ENCODE measurements at regions not wholly inside any gene's neighbourhood (a gene's known extent, or its start where the extent isn't known, plus 50 kb on each side); places are given as distances from the start of the nearest gene placed in this dataset.
"Not testable (repeated sequence)": the region's sequence is repeated elsewhere in the genome, so short reads cannot be mapped to it uniquely, and the experiment has no call there.

GRCh38 chr11:67859513-67860161 lies 144.3 kb downstream of the UNC93B1 start:
- peak; percentile 29 for TF ChIP-seq CTCF (IDR thresholded peaks at IDR 0.05)
- H3K4me3 ChIP-seq; H3K27me3 ChIP-seq; H3K36me3 ChIP-seq; intact Hi-C loops (cut with DNase I); H3K27ac ChIP-seq; H3K4me1 ChIP-seq; DNase-seq; ATAC-seq; H3K9me3 ChIP-seq: not testable (repeated sequence)

GRCh38 chr11:67850747-67851146 lies 153.2 kb downstream of the UNC93B1 start:
- H3K27me3 ChIP-seq; H3K4me3 ChIP-seq; ATAC-seq; H3K4me1 ChIP-seq; H3K9me3 ChIP-seq; H3K36me3 ChIP-seq; intact Hi-C loops (cut with DNase I); DNase-seq; H3K27ac ChIP-seq: not testable (repeated sequence)

GRCh38 chr11:67849766-67850165 lies 154.1 kb downstream of the UNC93B1 start:
- H3K9me3 ChIP-seq; H3K4me3 ChIP-seq; DNase-seq; ATAC-seq; H3K4me1 ChIP-seq; intact Hi-C loops (cut with DNase I); H3K27me3 ChIP-seq; H3K36me3 ChIP-seq: not testable (repeated sequence)
- H3K27ac ChIP-seq: peak overlapping the region; percentile 86

GRCh38 chr11:67847896-67848875 lies 155.7 kb downstream of the UNC93B1 start:
- H3K9me3 ChIP-seq; intact Hi-C loops (cut with DNase I); H3K36me3 ChIP-seq; H3K27me3 ChIP-seq; ATAC-seq; DNase-seq; H3K4me1 ChIP-seq: not testable (repeated sequence)
- Histone ChIP-seq H3K27ac (peak overlapping the region; percentile 86), H3K4me3 (peak overlapping the region; percentile 45)
- TF ChIP-seq CTCF (IDR thresholded peaks at IDR 0.05): peak; percentile 34

GRCh38 chr11:67846303-67846702 lies 157.6 kb downstream of the UNC93B1 start:
- H3K4me3 ChIP-seq; ATAC-seq; H3K4me1 ChIP-seq; H3K9me3 ChIP-seq; H3K27me3 ChIP-seq; DNase-seq; H3K27ac ChIP-seq; H3K36me3 ChIP-seq; intact Hi-C loops (cut with DNase I): not testable (repeated sequence)

GRCh38 chr11:67845296-67845695 lies 158.6 kb downstream of the UNC93B1 start:
- H3K4me1 ChIP-seq; DNase-seq; ATAC-seq; intact Hi-C loops (cut with DNase I); H3K27ac ChIP-seq; H3K4me3 ChIP-seq; H3K27me3 ChIP-seq; H3K9me3 ChIP-seq; H3K36me3 ChIP-seq: not testable (repeated sequence)

GRCh38 chr11:67840599-67840998 lies 163.3 kb downstream of the UNC93B1 start:
- ATAC-seq; H3K27ac ChIP-seq; H3K4me3 ChIP-seq; intact Hi-C loops (cut with DNase I); H3K4me1 ChIP-seq; H3K9me3 ChIP-seq; H3K36me3 ChIP-seq; DNase-seq; H3K27me3 ChIP-seq: not testable (repeated sequence)

GRCh38 chr11:67830152-67830551 lies 155.7 kb upstream of the ALDH3B2 start:
- H3K27ac ChIP-seq; H3K4me3 ChIP-seq; H3K27me3 ChIP-seq; H3K9me3 ChIP-seq; ATAC-seq; H3K4me1 ChIP-seq; intact Hi-C loops (cut with DNase I); H3K36me3 ChIP-seq: not testable (repeated sequence)
- peak; percentile 3 for DNase-seq

- ATAC-seq; H3K27me3 ChIP-seq; H3K9me3 ChIP-seq; H3K4me3 ChIP-seq; intact Hi-C loops (cut with DNase I); H3K27ac ChIP-seq; H3K4me1 ChIP-seq; H3K36me3 ChIP-seq; DNase-seq: not testable (repeated sequence)
Measured at GRCh38 chr11:67826951-67827296, 152.5 kb upstream of the ALDH3B2 start.

- H3K36me3 ChIP-seq; intact Hi-C loops (cut with DNase I); H3K27me3 ChIP-seq; ATAC-seq; H3K9me3 ChIP-seq; H3K4me3 ChIP-seq; H3K4me1 ChIP-seq; H3K27ac ChIP-seq: not testable (repeated sequence)
- DNase-seq: peak; percentile 78
Measured at GRCh38 chr11:67826028-67826950, 151.9 kb upstream of the ALDH3B2 start.

- DNase-seq; H3K4me3 ChIP-seq; intact Hi-C loops (cut with DNase I); H3K9me3 ChIP-seq; H3K27ac ChIP-seq; ATAC-seq; H3K4me1 ChIP-seq; H3K36me3 ChIP-seq; H3K27me3 ChIP-seq: not testable (repeated sequence)
Measured at GRCh38 chr11:67824861-67825260, 150.4 kb upstream of the ALDH3B2 start.

Measured in upper lobe of right lung (tissue), 1 donor.